Astrocyte of the cerebellum (primary cell): ENCODE measurements at regions not wholly inside any gene's neighbourhood (a gene's known extent, or its start where the extent isn't known, plus 50 kb on each side); places are given as distances from the start of the nearest gene placed in this dataset.

Experiments
- DNase-seq: peaks from one replicate; pipeline ENCODE4 v3.0.0-alpha.2; 2011; ENCODE audit warnings: low read depth
- H3K4me3 ChIP-seq: 2 replicates; pipeline ENCODE4 v1.5.1; 2011; ENCODE audit warnings: mild to moderate bottlenecking, low read depth, low read length, moderate library complexity
- CTCF ChIP-seq: IDR thresholded peaks from 2 replicates; pipeline ENCODE4 v1.5.1; 2012; ENCODE audit warnings: low read length, low read depth, moderate library complexity, mild to moderate bottlenecking; ENCODE audit errors: missing control alignments
- in situ Hi-C: cut with HindIII; loops from 2 replicates; pipeline ENCODE4 v1.10.0; 2017; ENCODE audit warnings: low sequenced_read_pairs

GRCh38 chr4:108395786-108396185 is 224.6 kb upstream of the RPL34 start:
- in situ Hi-C loops: no loop called here
- no peak for DNase-seq
- TF ChIP-seq CTCF: no peak
- H3K4me3 ChIP-seq: no peak overlapping the region

GRCh38 chr4:108393890-108394472 is 225.2 kb upstream of the LEF1 start:
- no peak for TF ChIP-seq CTCF
- in situ Hi-C loops: no loop called here

GRCh38 chr4:108391701-108392455 is 223.1 kb upstream of the LEF1 start:
- in situ Hi-C loops: no loop called here
- TF ChIP-seq CTCF: no peak
- DNase-seq: no peak
- no peak overlapping the region for H3K4me3 ChIP-seq

More at GRCh38 chr4:108393890-108394472, 225.2 kb upstream of the LEF1 start:
- H3K4me3 ChIP-seq: no peak overlapping the region
- no peak for DNase-seq

GRCh38 chr4:108385076-108385475 is 216.3 kb upstream of the LEF1 start:
- no peak for TF ChIP-seq CTCF
- H3K4me3 ChIP-seq: no peak overlapping the region
- in situ Hi-C loops: no loop called here
- no peak for DNase-seq

GRCh38 chr4:108384544-108384943 is 215.8 kb upstream of the LEF1 start:
- no peak for TF ChIP-seq CTCF
- H3K4me3 ChIP-seq: no peak overlapping the region
- no peak for DNase-seq
- in situ Hi-C loops: no loop called here

- DNase-seq: no peak
- in situ Hi-C loops: no loop called here
- no peak overlapping the region for H3K4me3 ChIP-seq
- no peak for TF ChIP-seq CTCF
These were observed 214.4 kb upstream of the LEF1 start for GRCh38 chr4:108383157-108383556.
